ENCODE measurements at regions not wholly inside any gene's neighbourhood (a gene's known extent, or its start where the extent isn't known, plus 50 kb on each side); places are given as distances from the start of the nearest gene placed in this dataset.

DNA sequence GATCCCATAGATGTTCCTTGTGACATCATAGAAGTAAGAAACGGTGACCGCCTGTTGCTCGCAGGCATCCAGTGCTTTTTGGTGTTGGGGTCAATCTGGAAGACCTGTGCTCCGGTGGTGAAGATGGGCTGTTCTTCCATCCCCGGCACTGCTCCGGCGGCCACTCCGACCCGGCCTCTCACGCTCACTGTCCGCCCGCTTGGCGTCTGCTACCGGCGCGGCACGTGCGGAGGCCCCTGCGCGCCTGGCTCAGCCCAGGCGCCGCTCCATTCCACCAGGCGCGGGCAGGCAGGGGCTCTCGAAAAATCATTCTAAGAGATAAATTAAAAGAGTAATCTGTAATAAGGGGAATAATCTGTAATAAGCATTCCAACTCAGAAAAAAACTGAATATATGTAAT, 934.5 kb downstream of the TMEM121 start:
- TF ChIP-seq, protein P1, sequence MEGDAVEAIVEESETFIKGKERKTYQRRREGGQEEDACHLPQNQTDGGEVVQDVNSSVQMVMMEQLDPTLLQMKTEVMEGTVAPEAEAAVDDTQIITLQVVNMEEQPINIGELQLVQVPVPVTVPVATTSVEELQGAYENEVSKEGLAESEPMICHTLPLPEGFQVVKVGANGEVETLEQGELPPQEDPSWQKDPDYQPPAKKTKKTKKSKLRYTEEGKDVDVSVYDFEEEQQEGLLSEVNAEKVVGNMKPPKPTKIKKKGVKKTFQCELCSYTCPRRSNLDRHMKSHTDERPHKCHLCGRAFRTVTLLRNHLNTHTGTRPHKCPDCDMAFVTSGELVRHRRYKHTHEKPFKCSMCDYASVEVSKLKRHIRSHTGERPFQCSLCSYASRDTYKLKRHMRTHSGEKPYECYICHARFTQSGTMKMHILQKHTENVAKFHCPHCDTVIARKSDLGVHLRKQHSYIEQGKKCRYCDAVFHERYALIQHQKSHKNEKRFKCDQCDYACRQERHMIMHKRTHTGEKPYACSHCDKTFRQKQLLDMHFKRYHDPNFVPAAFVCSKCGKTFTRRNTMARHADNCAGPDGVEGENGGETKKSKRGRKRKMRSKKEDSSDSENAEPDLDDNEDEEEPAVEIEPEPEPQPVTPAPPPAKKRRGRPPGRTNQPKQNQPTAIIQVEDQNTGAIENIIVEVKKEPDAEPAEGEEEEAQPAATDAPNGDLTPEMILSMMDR (IDR thresholded peaks at IDR 0.05) = no peak
- no peak for TF ChIP-seq POLR2A (IDR thresholded peaks at IDR 0.05)

Measured in body of pancreas (tissue), 4 donors.